NK-92 treated with Interleukin-12 subunit alpha and Interleukin-12 subunit beta, amount 100 ng/mL, for 24 hours (cell line): ENCODE measurements at regions not wholly inside any gene's neighbourhood (a gene's known extent, or its start where the extent isn't known, plus 50 kb on each side); places are given as distances from the start of the nearest gene placed in this dataset.
"Not testable (repeated sequence)": the region's sequence is repeated elsewhere in the genome, so short reads cannot be mapped to it uniquely, and the experiment has no call there.

Experiments
- DNase-seq: peaks from one replicate; lab custom pipeline; 2025; lab: John Stamatoyannopoulos, UW

GRCh38 chr6:4412077-4412476 is 276.7 kb upstream of the ECI2 start:
- DNase-seq = no peak

- DNase-seq = not testable (repeated sequence)
Measured at GRCh38 chr6:4407710-4408109, 272.3 kb upstream of the ECI2 start.

- DNase-seq = no peak
Measured at GRCh38 chr6:4405621-4406212, 270.3 kb upstream of the ECI2 start.

- no peak for DNase-seq
Measured at GRCh38 chr6:4404415-4404814, 269.0 kb upstream of the ECI2 start.

- DNase-seq = no peak
Measured at GRCh38 chr6:4403828-4404227, 268.5 kb upstream of the ECI2 start.

GRCh38 chr6:4403023-4403752 is 267.8 kb upstream of the ECI2 start:
- DNase-seq = no peak

GRCh38 chr6:4402477-4402976 is 267.2 kb upstream of the ECI2 start:
- DNase-seq = no peak

GRCh38 chr6:4401408-4402368 is 266.3 kb upstream of the ECI2 start:
- DNase-seq = no peak

- DNase-seq = no peak
Measured at GRCh38 chr6:4399656-4400055, 264.3 kb upstream of the ECI2 start.

GRCh38 chr6:4398791-4399190 is 263.4 kb upstream of the ECI2 start:
- DNase-seq = no peak

GRCh38 chr6:4397307-4397706 is 261.9 kb upstream of the ECI2 start:
- DNase-seq = no peak

GRCh38 chr6:4396044-4396443 is 260.7 kb upstream of the ECI2 start:
- DNase-seq = no peak

- DNase-seq = no peak
Measured at GRCh38 chr6:4395386-4395785, 260.0 kb upstream of the ECI2 start.

GRCh38 chr6:4394786-4395185 is 259.4 kb upstream of the ECI2 start:
- DNase-seq = no peak

- no peak for DNase-seq
Measured at GRCh38 chr6:4388675-4389074, 253.3 kb upstream of the ECI2 start.

- DNase-seq = no peak
Measured at GRCh38 chr6:4384656-4385055, 249.3 kb upstream of the ECI2 start.

GRCh38 chr6:4383910-4384638 is 248.7 kb upstream of the ECI2 start:
- no peak for DNase-seq

- no peak for DNase-seq
Measured at GRCh38 chr6:4382362-4382853, 247.0 kb upstream of the ECI2 start.

GRCh38 chr6:4381381-4381780 is 246.0 kb upstream of the ECI2 start:
- no peak for DNase-seq

GRCh38 chr6:4380881-4381281 is 245.5 kb upstream of the ECI2 start:
- DNase-seq = no peak

GRCh38 chr6:4379958-4380357 is 244.6 kb upstream of the ECI2 start:
- no peak for DNase-seq
